HCT116 (cell line): ENCODE measurements at regions not wholly inside any gene's neighbourhood (a gene's known extent, or its start where the extent isn't known, plus 50 kb on each side); places are given as distances from the start of the nearest gene placed in this dataset.

Source experiments
- ATAC-seq: fragments of 200-7000 bp; cut with Tn5 transposase; 2 replicates; pipeline ENCODE4 v1.9.1; 2020; ENCODE audit warnings: mild to moderate bottlenecking, moderate library complexity
- BruUV-seq: library from RNA; stranded (reverse); fragments of 400-500 nt; replicated peaks from 2 replicates; lab custom pipeline; 2021; lab: Mats Ljungman, UMichigan
- CTCF ChIA-PET: fragments of 300-600 bp; sonication (Branson Sonifier 250); formaldehyde crosslinking; loops from one replicate; lab custom pipeline; 2021; ENCODE audit warnings: antibody characterized with exemption; lab: Charles Lee
- POLR2A ChIA-PET: fragments of 300-600, 350-600 bp; sonication (Branson Sonifier 250); formaldehyde crosslinking; loops from one replicate; lab custom pipeline; 2021; ENCODE audit warnings: antibody characterized with exemption; lab: Charles Lee
- RAD21 ChIA-PET, 2 experiments: fragments of 300-600 bp; sonication (Branson Sonifier 250); formaldehyde crosslinking; loops; one replicate each; lab custom pipeline; 2023; ENCODE audit warnings: low total read pairs in 2 of 2; ENCODE audit not compliant: uncharacterized antibody in 2 of 2, unreplicated experiment in 2 of 2, low non-redundant PET in 1 of 2; lab: Charles Lee
- DNase-seq: peaks from one replicate; pipeline ENCODE4 v3.0.0-alpha.2; 2010; ENCODE audit warnings: low read depth, low spot score
- H2AFZ ChIP-seq: fragments of 200-600 bp; shearing (Covaris generic), sonication (generic); 2 replicates; pipeline ENCODE4 v1.6.1; 2017; ENCODE audit warnings: low read depth, mixed run types, mixed read lengths, antibody characterized with exemption, low read length; ENCODE audit not compliant: poor library complexity, severe bottlenecking
- H3K27ac ChIP-seq: 2 replicates; pipeline ENCODE4 v1.5.1; 2012; ENCODE audit warnings: low read depth, low read length
- H3K27me3 ChIP-seq: fragments of 200-600 bp; sonication (generic); 2 replicates; pipeline ENCODE4 v1.6.1; 2016; ENCODE audit warnings: mixed run types, low read length, mixed read lengths; ENCODE audit not compliant: insufficient read depth
- H3K36me3 ChIP-seq, 2 experiments: fragments of 200-500 bp in 1 of 2; fragments of 200-600 bp in 1 of 2; sonication (Bioruptor generic) in 1 of 2; sonication (generic) in 1 of 2; 2 replicates each; pipeline versions ENCODE4 v1.5.1 to v1.6.1; 2014 to 2016; ENCODE audit warnings: low read length in 2 of 2, inconsistent platforms in 1 of 2, mixed read lengths in 1 of 2, mixed run types in 1 of 2; ENCODE audit not compliant: insufficient read depth in 2 of 2, control insufficient read depth in 1 of 2
- H3K4me1 ChIP-seq, 2 experiments: fragments of 200-600 bp in 1 of 2; sonication (generic) in 1 of 2; 2 replicates each; pipeline versions ENCODE4 v1.5.1 to v1.6.1; 2012 to 2017; ENCODE audit warnings: low read length in 2 of 2, inconsistent platforms in 1 of 2, mild to moderate bottlenecking in 1 of 2, mixed read lengths in 1 of 2, mixed run types in 1 of 2, moderate library complexity in 1 of 2; ENCODE audit not compliant: insufficient read depth in 2 of 2, control insufficient read depth in 1 of 2
- H3K4me2 ChIP-seq: fragments of 200-600 bp; sonication (generic); 2 replicates; pipeline ENCODE4 v1.6.1; 2017; ENCODE audit warnings: mixed run types, low read length, mixed read lengths
- H3K4me3 ChIP-seq, 2 experiments: fragments of 200-600 bp in 1 of 2; sonication (generic) in 1 of 2; replicated peaks in 1 of 2; 2 replicates each; pipeline ENCODE4 v1.5.1; 2011 to 2016; ENCODE audit warnings: low read length in 2 of 2, control low read depth in 1 of 2, low read depth in 1 of 2, mild to moderate bottlenecking in 1 of 2, mixed read lengths in 1 of 2, mixed run types in 1 of 2
- H3K79me2 ChIP-seq: fragments of 200-600 bp; sonication (generic); 2 replicates; pipeline ENCODE4 v1.6.1; 2017; ENCODE audit warnings: mild to moderate bottlenecking, mixed run types, low read length, moderate library complexity, mixed read lengths; ENCODE audit not compliant: insufficient read depth
- H3K9ac ChIP-seq: fragments of 200-600 bp; sonication (generic); 2 replicates; pipeline ENCODE4 v1.6.1; 2016; ENCODE audit warnings: low read length, mixed read lengths
- H3K9me2 ChIP-seq: fragments of 200-600 bp; sonication (generic), shearing (Covaris generic); 2 replicates; pipeline ENCODE4 v1.6.1; 2017; ENCODE audit warnings: mixed run types, mild to moderate bottlenecking, moderate library complexity; ENCODE audit not compliant: insufficient read depth
- H3K9me3 ChIP-seq, 2 experiments: fragments of 200-500 bp in 1 of 2; fragments of 200-600 bp in 1 of 2; sonication (Bioruptor generic) in 1 of 2; sonication (generic) in 1 of 2; 2 replicates each; pipeline ENCODE4 v1.6.1; 2014 to 2017; ENCODE audit warnings: low read length in 2 of 2, mixed read lengths in 2 of 2, inconsistent platforms in 1 of 2, low read depth in 1 of 2, mild to moderate bottlenecking in 1 of 2, mixed run types in 1 of 2, moderate library complexity in 1 of 2; ENCODE audit not compliant: control insufficient read depth in 1 of 2, insufficient read depth in 1 of 2
- H4K20me1 ChIP-seq: fragments of 200-600 bp; sonication (generic), shearing (Covaris generic); 2 replicates; pipeline ENCODE4 v1.6.1; 2017; ENCODE audit warnings: mixed run types, mild to moderate bottlenecking, moderate library complexity; ENCODE audit not compliant: insufficient read depth
- CEBPB ChIP-seq: IDR thresholded peaks from 2 replicates; pipeline ENCODE4 v1.6.1; 2012; ENCODE audit warnings: low read depth
- EGR1 ChIP-seq: IDR thresholded peaks from 2 replicates; pipeline ENCODE4 v1.6.1; 2012; ENCODE audit warnings: low read depth
- ELF1 ChIP-seq: IDR thresholded peaks from 2 replicates; pipeline ENCODE4 v1.6.1; 2012; ENCODE audit warnings: low read depth, borderline replicate concordance
- EZH2 ChIP-seq: fragments of 200-600 bp; sonication (generic); IDR thresholded peaks from 2 replicates; pipeline ENCODE4 v1.6.1; 2017; ENCODE audit warnings: antibody characterized with exemption, mixed run types
- FOSL1 ChIP-seq: IDR thresholded peaks from 2 replicates; pipeline ENCODE4 v1.6.1; 2012; ENCODE audit warnings: low read depth
- POLR2A ChIP-seq: IDR thresholded peaks from 2 replicates; pipeline ENCODE4 v1.7.0; 2011; ENCODE audit warnings: borderline replicate concordance; ENCODE audit not compliant: insufficient read depth, insufficient read length; ENCODE audit errors: extremely low read depth
- POLR2AphosphoS5 ChIP-seq: IDR thresholded peaks from 2 replicates; pipeline ENCODE4 v1.6.1; 2011; ENCODE audit warnings: mild to moderate bottlenecking, low read depth, low read length, moderate library complexity
- SRF ChIP-seq: IDR thresholded peaks from 2 replicates; pipeline ENCODE4 v1.6.1; 2012; ENCODE audit warnings: low read depth
- YY1 ChIP-seq: IDR thresholded peaks from 2 replicates; pipeline ENCODE4 v1.6.1; 2011; ENCODE audit warnings: low read length, low read depth, moderate library complexity, mild to moderate bottlenecking; ENCODE audit not compliant: insufficient replicate concordance; ENCODE audit errors: extremely low read depth
- ZFX ChIP-seq: fragments of 450-650 bp; IDR thresholded peaks from 2 replicates; pipeline ENCODE4 v1.6.1; 2017
- ZNF274 ChIP-seq: fragments of 200-500 bp; sonication (Bioruptor generic); IDR thresholded peaks from 2 replicates; pipeline ENCODE4 v1.6.1; 2014; ENCODE audit warnings: mild to moderate bottlenecking, low read depth, low read length, inconsistent platforms
- intact Hi-C: fragments of 100-400 bp; cut with micrococcal nuclease; formaldehyde crosslinking; loops from 2 replicates; pipeline ENCODE4 v1.10.0; 2022
- TF ChIP-seq, protein P1 (sequence below): IDR thresholded peaks from 2 replicates; pipeline ENCODE4 v1.6.1; 2012; ENCODE audit warnings: low read depth
- TF ChIP-seq, protein P2 (sequence below): IDR thresholded peaks from 2 replicates; pipeline ENCODE4 v1.6.1; 2011; ENCODE audit warnings: mild to moderate bottlenecking, low read length, moderate library complexity; ENCODE audit not compliant: insufficient replicate concordance; ENCODE audit errors: extremely low read depth
- TF ChIP-seq, protein P3 (sequence below), 3 experiments: fragments of 200-600 bp in 1 of 3; sonication (generic) in 1 of 3; IDR thresholded peaks in 2 of 3; conservative IDR thresholded peaks in 1 of 3; 2 replicates each; pipeline ENCODE4 v1.5.1; 2012 to 2017; ENCODE audit warnings: low read depth in 2 of 3, low read length in 2 of 3, antibody characterized with exemption in 1 of 3, borderline replicate concordance in 1 of 3, control low read depth in 1 of 3, mild to moderate bottlenecking in 1 of 3, mixed read lengths in 1 of 3, mixed run types in 1 of 3, moderate library complexity in 1 of 3; ENCODE audit not compliant: insufficient read depth in 1 of 3
- TF ChIP-seq, protein P4 (sequence below): IDR thresholded peaks from 2 replicates; pipeline ENCODE4 v1.6.1; 2012

DNA sequence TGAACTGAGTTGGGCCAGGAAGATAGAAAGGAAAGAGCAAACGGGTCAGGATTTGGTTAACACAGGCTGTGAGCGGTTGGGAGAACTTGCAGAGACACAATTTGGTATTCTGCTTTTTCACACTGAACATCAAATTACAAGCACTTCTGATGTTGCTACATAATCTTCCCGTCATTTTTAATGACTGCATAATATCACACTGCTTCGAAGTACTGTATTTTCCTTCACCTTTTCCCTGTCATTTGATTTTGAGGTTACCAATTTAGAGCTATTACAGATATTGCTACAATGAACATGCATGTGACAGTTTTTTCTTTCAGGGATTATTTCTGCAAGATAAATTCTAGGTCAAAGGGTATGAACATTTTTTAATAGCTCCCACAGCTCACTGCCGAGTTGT lies 71.4 kb upstream of the CPEB4 start (continued):
- no peak for TF ChIP-seq POLR2AphosphoS5
- TF ChIP-seq ZFX = no peak
- no peak for TF ChIP-seq ELF1
- TF ChIP-seq, all 23 proteins: peak for 0

DNA sequence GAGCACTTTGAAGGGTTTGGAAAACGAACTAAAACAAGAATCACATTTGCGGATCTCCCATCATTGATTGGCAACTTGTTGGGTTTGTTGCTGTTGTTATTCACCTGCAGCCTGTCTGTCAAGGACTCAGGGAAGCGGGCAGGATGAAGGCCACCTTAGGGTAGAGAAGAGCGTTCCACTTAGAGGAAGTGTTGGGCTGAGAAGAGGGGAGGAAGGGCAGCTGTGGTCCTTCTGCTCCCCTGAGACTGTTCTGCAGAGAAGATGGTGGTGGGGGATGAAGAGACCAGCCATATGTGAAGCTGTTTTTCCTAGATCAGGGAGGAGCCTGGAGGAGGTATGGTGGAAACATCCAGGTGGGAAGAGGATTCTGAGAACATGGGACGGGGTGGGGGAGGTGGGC lies 70.6 kb upstream of the CPEB4 start:
- Histone ChIP-seq H3K27me3 (no peaks in the 10 kb centered on the region), H3K36me3 (no peaks in the 10 kb centered on the region), H3K9me3 (no peaks in the 10 kb centered on the region), H3K4me2 (no peak overlapping the region), H3K27ac (no peak overlapping the region), H3K9ac (no peak overlapping the region), H4K20me1 (no peaks in the 10 kb centered on the region), H3K4me1 (no peaks in the 10 kb centered on the region), H3K9me2 (no peaks in the 10 kb centered on the region), H3K79me2 (no peaks in the 10 kb centered on the region), H3K4me3 (no peak overlapping the region), H2AFZ (no peak overlapping the region)
- intact Hi-C loops = no loop called here
- ChIA-PET RAD21 (no interaction called here), CTCF (no interaction called here), POLR2A (no interaction called here)
- ATAC-seq (no peak), DNase-seq (no peak)
- TF ChIP-seq EGR1 (no peak), CEBPB (no peak), POLR2AphosphoS5 (no peak), YY1 (no peak), FOSL1 (no peak), ELF1 (no peak), POLR2A (no peak), ZFX (no peak), EZH2 (no peak), ZNF274 (no peak), SRF (no peak)
- TF ChIP-seq, protein P1, sequence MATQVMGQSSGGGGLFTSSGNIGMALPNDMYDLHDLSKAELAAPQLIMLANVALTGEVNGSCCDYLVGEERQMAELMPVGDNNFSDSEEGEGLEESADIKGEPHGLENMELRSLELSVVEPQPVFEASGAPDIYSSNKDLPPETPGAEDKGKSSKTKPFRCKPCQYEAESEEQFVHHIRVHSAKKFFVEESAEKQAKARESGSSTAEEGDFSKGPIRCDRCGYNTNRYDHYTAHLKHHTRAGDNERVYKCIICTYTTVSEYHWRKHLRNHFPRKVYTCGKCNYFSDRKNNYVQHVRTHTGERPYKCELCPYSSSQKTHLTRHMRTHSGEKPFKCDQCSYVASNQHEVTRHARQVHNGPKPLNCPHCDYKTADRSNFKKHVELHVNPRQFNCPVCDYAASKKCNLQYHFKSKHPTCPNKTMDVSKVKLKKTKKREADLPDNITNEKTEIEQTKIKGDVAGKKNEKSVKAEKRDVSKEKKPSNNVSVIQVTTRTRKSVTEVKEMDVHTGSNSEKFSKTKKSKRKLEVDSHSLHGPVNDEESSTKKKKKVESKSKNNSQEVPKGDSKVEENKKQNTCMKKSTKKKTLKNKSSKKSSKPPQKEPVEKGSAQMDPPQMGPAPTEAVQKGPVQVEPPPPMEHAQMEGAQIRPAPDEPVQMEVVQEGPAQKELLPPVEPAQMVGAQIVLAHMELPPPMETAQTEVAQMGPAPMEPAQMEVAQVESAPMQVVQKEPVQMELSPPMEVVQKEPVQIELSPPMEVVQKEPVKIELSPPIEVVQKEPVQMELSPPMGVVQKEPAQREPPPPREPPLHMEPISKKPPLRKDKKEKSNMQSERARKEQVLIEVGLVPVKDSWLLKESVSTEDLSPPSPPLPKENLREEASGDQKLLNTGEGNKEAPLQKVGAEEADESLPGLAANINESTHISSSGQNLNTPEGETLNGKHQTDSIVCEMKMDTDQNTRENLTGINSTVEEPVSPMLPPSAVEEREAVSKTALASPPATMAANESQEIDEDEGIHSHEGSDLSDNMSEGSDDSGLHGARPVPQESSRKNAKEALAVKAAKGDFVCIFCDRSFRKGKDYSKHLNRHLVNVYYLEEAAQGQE = no peak
- TF ChIP-seq, protein P2, sequence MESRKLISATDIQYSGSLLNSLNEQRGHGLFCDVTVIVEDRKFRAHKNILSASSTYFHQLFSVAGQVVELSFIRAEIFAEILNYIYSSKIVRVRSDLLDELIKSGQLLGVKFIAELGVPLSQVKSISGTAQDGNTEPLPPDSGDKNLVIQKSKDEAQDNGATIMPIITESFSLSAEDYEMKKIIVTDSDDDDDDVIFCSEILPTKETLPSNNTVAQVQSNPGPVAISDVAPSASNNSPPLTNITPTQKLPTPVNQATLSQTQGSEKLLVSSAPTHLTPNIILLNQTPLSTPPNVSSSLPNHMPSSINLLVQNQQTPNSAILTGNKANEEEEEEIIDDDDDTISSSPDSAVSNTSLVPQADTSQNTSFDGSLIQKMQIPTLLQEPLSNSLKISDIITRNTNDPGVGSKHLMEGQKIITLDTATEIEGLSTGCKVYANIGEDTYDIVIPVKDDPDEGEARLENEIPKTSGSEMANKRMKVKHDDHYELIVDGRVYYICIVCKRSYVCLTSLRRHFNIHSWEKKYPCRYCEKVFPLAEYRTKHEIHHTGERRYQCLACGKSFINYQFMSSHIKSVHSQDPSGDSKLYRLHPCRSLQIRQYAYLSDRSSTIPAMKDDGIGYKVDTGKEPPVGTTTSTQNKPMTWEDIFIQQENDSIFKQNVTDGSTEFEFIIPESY = no peak
- TF ChIP-seq, protein P3, sequence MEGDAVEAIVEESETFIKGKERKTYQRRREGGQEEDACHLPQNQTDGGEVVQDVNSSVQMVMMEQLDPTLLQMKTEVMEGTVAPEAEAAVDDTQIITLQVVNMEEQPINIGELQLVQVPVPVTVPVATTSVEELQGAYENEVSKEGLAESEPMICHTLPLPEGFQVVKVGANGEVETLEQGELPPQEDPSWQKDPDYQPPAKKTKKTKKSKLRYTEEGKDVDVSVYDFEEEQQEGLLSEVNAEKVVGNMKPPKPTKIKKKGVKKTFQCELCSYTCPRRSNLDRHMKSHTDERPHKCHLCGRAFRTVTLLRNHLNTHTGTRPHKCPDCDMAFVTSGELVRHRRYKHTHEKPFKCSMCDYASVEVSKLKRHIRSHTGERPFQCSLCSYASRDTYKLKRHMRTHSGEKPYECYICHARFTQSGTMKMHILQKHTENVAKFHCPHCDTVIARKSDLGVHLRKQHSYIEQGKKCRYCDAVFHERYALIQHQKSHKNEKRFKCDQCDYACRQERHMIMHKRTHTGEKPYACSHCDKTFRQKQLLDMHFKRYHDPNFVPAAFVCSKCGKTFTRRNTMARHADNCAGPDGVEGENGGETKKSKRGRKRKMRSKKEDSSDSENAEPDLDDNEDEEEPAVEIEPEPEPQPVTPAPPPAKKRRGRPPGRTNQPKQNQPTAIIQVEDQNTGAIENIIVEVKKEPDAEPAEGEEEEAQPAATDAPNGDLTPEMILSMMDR (IDR thresholded peaks at IDR 0.05 in 2 of 3, conservative IDR thresholded peaks at IDR 0.05 in 1 of 3; ENCODE audit: borderline replicate concordance in 1 of 3, insufficient read depth in 1 of 3, low read depth in 2 of 3, low read length in 2 of 3) = no peak
- TF ChIP-seq, protein P4, sequence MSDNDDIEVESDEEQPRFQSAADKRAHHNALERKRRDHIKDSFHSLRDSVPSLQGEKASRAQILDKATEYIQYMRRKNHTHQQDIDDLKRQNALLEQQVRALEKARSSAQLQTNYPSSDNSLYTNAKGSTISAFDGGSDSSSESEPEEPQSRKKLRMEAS = no peak
- BruUV-seq = no TSS peak
